ENCODE measurements at regions not wholly inside any gene's neighbourhood (a gene's known extent, or its start where the extent isn't known, plus 50 kb on each side); places are given as distances from the start of the nearest gene placed in this dataset.

DNA sequence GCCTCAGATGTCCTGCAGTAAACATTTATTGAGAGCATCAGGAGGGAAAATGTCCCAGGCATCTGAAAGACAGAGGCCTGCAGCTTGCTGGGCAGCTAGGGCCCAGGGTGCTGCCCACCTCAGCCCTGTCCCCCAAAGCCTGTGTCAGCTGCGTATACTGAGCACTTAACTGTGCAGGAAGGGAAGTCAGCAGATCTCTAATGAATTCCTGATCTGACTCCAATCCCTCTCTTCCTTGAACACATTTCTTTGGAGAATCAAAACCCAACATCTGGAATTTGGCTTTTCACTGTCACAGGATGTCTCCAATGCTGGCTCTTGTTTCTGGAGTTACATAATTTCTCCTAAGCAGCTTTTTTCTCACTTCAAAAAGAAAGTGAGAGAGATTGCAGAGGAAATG, 364.7 kb upstream of the NFE2L3 start (continued):
- TF ChIP-seq, protein P1, sequence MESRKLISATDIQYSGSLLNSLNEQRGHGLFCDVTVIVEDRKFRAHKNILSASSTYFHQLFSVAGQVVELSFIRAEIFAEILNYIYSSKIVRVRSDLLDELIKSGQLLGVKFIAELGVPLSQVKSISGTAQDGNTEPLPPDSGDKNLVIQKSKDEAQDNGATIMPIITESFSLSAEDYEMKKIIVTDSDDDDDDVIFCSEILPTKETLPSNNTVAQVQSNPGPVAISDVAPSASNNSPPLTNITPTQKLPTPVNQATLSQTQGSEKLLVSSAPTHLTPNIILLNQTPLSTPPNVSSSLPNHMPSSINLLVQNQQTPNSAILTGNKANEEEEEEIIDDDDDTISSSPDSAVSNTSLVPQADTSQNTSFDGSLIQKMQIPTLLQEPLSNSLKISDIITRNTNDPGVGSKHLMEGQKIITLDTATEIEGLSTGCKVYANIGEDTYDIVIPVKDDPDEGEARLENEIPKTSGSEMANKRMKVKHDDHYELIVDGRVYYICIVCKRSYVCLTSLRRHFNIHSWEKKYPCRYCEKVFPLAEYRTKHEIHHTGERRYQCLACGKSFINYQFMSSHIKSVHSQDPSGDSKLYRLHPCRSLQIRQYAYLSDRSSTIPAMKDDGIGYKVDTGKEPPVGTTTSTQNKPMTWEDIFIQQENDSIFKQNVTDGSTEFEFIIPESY (IDR thresholded peaks at IDR 0.05; ENCODE audit: extremely low read depth, insufficient replicate concordance, low read length), result no peak

- no peak overlapping the region for H2AFZ ChIP-seq (ENCODE audit: low read depth, low read length, poor library complexity, severe bottlenecking)
- no peaks in the 10 kb centered on the region for H3K4me1 ChIP-seq (ENCODE audit: control insufficient read depth in 1 of 2, insufficient read depth in 2 of 2, low read length in 2 of 2)
- H4K20me1 ChIP-seq (ENCODE audit: insufficient read depth), result no peaks in the 10 kb centered on the region
- CTCF ChIA-PET, result no interaction called here
- no peaks in the 10 kb centered on the region for H3K9me3 ChIP-seq (ENCODE audit: control insufficient read depth in 1 of 2, insufficient read depth in 1 of 2, low read depth in 1 of 2, low read length in 2 of 2)
- ATAC-seq (no peak), DNase-seq (ENCODE audit: low read depth, low spot score) (no peak)
- no peak overlapping the region for H3K9ac ChIP-seq (ENCODE audit: low read length)
- H3K36me3 ChIP-seq (ENCODE audit: control insufficient read depth in 1 of 2, insufficient read depth in 2 of 2, low read length in 2 of 2), result no peaks in the 10 kb centered on the region
- RAD21 ChIA-PET (ENCODE audit: low non-redundant PET in 1 of 2, low total read pairs in 2 of 2, uncharacterized antibody in 2 of 2, unreplicated experiment in 2 of 2), result no interaction called here
- H3K27me3 ChIP-seq (ENCODE audit: insufficient read depth, low read length), result peaks cover 43% of the 10 kb centered on the region
- POLR2A ChIA-PET, result no interaction called here
- intact Hi-C loops (cut with micrococcal nuclease), result no loop called here
- no peak for TF ChIP-seq EZH2 (IDR thresholded peaks at IDR 0.05)
- TF ChIP-seq ATF3 (IDR thresholded peaks at IDR 0.05), result no peak
- TF ChIP-seq EGR1 (IDR thresholded peaks at IDR 0.05; ENCODE audit: low read depth), result no peak
- no peak for TF ChIP-seq JUND (IDR thresholded peaks at IDR 0.05)
- TF ChIP-seq FOSL1 (IDR thresholded peaks at IDR 0.05; ENCODE audit: low read depth), result no peak
- TF ChIP-seq, protein P2, sequence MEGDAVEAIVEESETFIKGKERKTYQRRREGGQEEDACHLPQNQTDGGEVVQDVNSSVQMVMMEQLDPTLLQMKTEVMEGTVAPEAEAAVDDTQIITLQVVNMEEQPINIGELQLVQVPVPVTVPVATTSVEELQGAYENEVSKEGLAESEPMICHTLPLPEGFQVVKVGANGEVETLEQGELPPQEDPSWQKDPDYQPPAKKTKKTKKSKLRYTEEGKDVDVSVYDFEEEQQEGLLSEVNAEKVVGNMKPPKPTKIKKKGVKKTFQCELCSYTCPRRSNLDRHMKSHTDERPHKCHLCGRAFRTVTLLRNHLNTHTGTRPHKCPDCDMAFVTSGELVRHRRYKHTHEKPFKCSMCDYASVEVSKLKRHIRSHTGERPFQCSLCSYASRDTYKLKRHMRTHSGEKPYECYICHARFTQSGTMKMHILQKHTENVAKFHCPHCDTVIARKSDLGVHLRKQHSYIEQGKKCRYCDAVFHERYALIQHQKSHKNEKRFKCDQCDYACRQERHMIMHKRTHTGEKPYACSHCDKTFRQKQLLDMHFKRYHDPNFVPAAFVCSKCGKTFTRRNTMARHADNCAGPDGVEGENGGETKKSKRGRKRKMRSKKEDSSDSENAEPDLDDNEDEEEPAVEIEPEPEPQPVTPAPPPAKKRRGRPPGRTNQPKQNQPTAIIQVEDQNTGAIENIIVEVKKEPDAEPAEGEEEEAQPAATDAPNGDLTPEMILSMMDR (IDR thresholded peaks at IDR 0.05 in 2 of 3, conservative IDR thresholded peaks at IDR 0.05 in 1 of 3; ENCODE audit: borderline replicate concordance in 1 of 3, insufficient read depth in 1 of 3, low read depth in 2 of 3, low read length in 2 of 3), result no peak
- BruUV-seq (replicated peaks), result no TSS peak
- no peaks in the 10 kb centered on the region for H3K79me2 ChIP-seq (ENCODE audit: insufficient read depth, low read length)
- H3K4me2 ChIP-seq (ENCODE audit: low read length), result no peak overlapping the region
- no peaks in the 10 kb centered on the region for H3K9me2 ChIP-seq (ENCODE audit: insufficient read depth)
- H3K4me3 ChIP-seq (replicated peaks in 1 of 2; ENCODE audit: low read depth in 1 of 2, low read length in 2 of 2), result no peak overlapping the region
- H3K27ac ChIP-seq (ENCODE audit: low read depth, low read length), result no peak overlapping the region
Observed at GRCh38 chr7:25788371-25788770, 363.6 kb upstream of the NFE2L3 start.

All from HCT116 (cell line).